Ishikawa (cell line): ENCODE measurements at regions not wholly inside any gene's neighbourhood (a gene's known extent, or its start where the extent isn't known, plus 50 kb on each side); places are given as distances from the start of the nearest gene placed in this dataset.

Experiments used
- CEBPB ChIP-seq: IDR thresholded peaks from 2 replicates; pipeline ENCODE4 v1.6.1; 2012
- CREB1 ChIP-seq: IDR thresholded peaks from 2 replicates; pipeline ENCODE4 v1.6.1; 2012; ENCODE audit warnings: low read depth
- EP300 ChIP-seq: IDR thresholded peaks from 2 replicates; pipeline ENCODE4 v1.6.1; 2012; ENCODE audit warnings: borderline replicate concordance
- FOXM1 ChIP-seq: IDR thresholded peaks from 2 replicates; pipeline ENCODE4 v1.6.1; 2012; ENCODE audit warnings: low read depth, borderline replicate concordance
- TAF1 ChIP-seq: IDR thresholded peaks from 2 replicates; pipeline ENCODE4 v1.6.1; 2012; ENCODE audit warnings: low read depth, mild to moderate bottlenecking
- YY1 ChIP-seq: IDR thresholded peaks from 2 replicates; pipeline ENCODE4 v1.6.1; 2012; ENCODE audit warnings: low read depth
- ZBTB7A ChIP-seq: IDR thresholded peaks from 2 replicates; pipeline ENCODE4 v1.6.1; 2012; ENCODE audit warnings: low read depth
- TF ChIP-seq, protein P1 (sequence below): IDR thresholded peaks from 2 replicates; pipeline ENCODE4 v1.6.1; 2012; ENCODE audit warnings: low read depth, mild to moderate bottlenecking

GRCh38 chrX:9273744-9274143 is 191.1 kb upstream of the TBL1X start:
- TF ChIP-seq TAF1 (no peak), FOXM1 (no peak), EP300 (no peak), CREB1 (no peak), CEBPB (no peak), YY1 (no peak), ZBTB7A (no peak)
- TF ChIP-seq, protein P1, sequence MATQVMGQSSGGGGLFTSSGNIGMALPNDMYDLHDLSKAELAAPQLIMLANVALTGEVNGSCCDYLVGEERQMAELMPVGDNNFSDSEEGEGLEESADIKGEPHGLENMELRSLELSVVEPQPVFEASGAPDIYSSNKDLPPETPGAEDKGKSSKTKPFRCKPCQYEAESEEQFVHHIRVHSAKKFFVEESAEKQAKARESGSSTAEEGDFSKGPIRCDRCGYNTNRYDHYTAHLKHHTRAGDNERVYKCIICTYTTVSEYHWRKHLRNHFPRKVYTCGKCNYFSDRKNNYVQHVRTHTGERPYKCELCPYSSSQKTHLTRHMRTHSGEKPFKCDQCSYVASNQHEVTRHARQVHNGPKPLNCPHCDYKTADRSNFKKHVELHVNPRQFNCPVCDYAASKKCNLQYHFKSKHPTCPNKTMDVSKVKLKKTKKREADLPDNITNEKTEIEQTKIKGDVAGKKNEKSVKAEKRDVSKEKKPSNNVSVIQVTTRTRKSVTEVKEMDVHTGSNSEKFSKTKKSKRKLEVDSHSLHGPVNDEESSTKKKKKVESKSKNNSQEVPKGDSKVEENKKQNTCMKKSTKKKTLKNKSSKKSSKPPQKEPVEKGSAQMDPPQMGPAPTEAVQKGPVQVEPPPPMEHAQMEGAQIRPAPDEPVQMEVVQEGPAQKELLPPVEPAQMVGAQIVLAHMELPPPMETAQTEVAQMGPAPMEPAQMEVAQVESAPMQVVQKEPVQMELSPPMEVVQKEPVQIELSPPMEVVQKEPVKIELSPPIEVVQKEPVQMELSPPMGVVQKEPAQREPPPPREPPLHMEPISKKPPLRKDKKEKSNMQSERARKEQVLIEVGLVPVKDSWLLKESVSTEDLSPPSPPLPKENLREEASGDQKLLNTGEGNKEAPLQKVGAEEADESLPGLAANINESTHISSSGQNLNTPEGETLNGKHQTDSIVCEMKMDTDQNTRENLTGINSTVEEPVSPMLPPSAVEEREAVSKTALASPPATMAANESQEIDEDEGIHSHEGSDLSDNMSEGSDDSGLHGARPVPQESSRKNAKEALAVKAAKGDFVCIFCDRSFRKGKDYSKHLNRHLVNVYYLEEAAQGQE: no peak
